ENCODE measurements at regions not wholly inside any gene's neighbourhood (a gene's known extent, or its start where the extent isn't known, plus 50 kb on each side); places are given as distances from the start of the nearest gene placed in this dataset.

DNA sequence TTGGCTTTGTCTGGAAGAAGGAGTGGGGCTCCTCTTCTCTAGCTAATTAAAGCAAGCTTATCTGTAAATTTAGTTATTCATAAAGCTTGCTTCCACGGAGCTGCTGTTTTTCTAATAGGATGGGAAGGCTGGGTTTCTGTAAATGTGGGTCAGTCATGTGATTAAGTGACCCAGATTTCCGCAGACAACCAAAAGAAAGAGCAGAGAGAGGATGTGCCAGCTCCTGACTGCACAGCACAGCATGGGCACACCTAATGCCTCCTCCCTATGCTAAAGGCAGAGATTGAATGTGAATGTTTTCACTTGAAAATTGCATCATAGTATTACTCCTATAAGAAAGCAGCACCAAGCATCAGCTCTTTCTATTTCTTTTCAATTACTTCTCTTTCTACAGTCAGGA lies 160.2 kb downstream of the FAT3 start:
- Histone ChIP-seq H3K27me3 (no peaks in the 10 kb centered on the region), H3K36me3 (no peaks in the 10 kb centered on the region), H3K9me3 (no peaks in the 10 kb centered on the region), H3K4me3 (no peak overlapping the region), H3K27ac (no peak overlapping the region), H3K4me1 (no peaks in the 10 kb centered on the region)
- DNase-seq (no peak), ATAC-seq (no peak)
- WGBS (ENCODE audit: insufficient coverage, low coverage, low lambda C conversion rate, missing lambda C conversion rate) = 0% methylated on average over 2 of the region's 2 CpGs
- intact Hi-C loops (cut with DNase I) = no loop called here
- TF ChIP-seq, protein P1, sequence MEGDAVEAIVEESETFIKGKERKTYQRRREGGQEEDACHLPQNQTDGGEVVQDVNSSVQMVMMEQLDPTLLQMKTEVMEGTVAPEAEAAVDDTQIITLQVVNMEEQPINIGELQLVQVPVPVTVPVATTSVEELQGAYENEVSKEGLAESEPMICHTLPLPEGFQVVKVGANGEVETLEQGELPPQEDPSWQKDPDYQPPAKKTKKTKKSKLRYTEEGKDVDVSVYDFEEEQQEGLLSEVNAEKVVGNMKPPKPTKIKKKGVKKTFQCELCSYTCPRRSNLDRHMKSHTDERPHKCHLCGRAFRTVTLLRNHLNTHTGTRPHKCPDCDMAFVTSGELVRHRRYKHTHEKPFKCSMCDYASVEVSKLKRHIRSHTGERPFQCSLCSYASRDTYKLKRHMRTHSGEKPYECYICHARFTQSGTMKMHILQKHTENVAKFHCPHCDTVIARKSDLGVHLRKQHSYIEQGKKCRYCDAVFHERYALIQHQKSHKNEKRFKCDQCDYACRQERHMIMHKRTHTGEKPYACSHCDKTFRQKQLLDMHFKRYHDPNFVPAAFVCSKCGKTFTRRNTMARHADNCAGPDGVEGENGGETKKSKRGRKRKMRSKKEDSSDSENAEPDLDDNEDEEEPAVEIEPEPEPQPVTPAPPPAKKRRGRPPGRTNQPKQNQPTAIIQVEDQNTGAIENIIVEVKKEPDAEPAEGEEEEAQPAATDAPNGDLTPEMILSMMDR (IDR thresholded peaks at IDR 0.05) = no peak
- no peak for TF ChIP-seq POLR2A (IDR thresholded peaks at IDR 0.05)

DNA sequence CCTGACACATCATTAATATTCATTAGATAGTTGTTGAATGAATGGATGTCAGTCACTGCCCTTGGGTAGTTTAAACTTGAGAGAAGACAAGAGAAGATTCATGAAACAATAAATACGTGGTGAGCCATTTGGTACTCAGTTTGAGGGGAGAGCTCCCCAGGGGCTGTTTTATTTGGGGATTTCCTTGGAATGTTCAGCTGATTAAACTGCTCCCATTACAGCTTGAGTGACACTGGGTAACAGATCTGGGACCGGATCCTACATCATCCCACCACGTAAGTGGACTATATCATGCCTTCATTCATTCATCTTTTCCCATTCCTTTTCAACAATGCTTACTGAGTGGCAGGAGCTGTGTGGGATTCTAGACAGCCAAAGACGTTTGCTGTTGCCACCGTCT lies 162.0 kb downstream of the FAT3 start:
- Histone ChIP-seq H3K4me3 (no peak overlapping the region), H3K4me1 (no peaks in the 10 kb centered on the region), H3K36me3 (no peaks in the 10 kb centered on the region), H3K27ac (no peak overlapping the region), H3K27me3 (no peaks in the 10 kb centered on the region), H3K9me3 (no peaks in the 10 kb centered on the region)
- ATAC-seq (no peak), DNase-seq (no peak)
- WGBS (ENCODE audit: insufficient coverage, low coverage, low lambda C conversion rate, missing lambda C conversion rate) = 62% methylated on average over 3 of the region's 5 CpGs
- intact Hi-C loops (cut with DNase I) = no loop called here
- TF ChIP-seq, protein P1 (IDR thresholded peaks at IDR 0.05) = no peak
- TF ChIP-seq POLR2A (IDR thresholded peaks at IDR 0.05) = no peak

DNA sequence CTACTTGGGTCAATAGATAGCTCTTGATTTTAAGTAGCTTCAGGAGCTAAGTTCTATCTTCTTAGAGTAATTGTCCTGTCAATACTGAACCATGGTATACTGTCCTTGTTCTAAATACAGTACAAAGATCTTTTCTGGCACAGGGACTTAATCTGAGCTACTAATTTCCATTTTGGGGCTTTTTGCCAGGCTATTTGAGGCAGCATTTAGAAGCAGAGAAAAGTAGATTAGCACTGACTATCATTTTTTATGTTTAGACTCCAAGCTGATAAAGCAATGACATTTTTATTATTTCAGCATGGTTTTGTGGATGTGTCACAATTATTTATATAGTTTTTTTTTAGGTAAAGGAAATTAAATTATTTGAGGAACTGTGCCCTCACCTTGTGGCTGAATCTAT lies 163.2 kb downstream of the FAT3 start:
- Histone ChIP-seq H3K4me3 (no peak overlapping the region), H3K9me3 (no peaks in the 10 kb centered on the region), H3K36me3 (no peaks in the 10 kb centered on the region), H3K4me1 (no peaks in the 10 kb centered on the region), H3K27ac (no peak overlapping the region), H3K27me3 (no peaks in the 10 kb centered on the region)
- TF ChIP-seq, protein P1 (IDR thresholded peaks at IDR 0.05) = no peak
- no peak for TF ChIP-seq POLR2A (IDR thresholded peaks at IDR 0.05)
- ATAC-seq = no peak
- intact Hi-C loops (cut with DNase I) = no loop called here
- DNase-seq = no peak

DNA sequence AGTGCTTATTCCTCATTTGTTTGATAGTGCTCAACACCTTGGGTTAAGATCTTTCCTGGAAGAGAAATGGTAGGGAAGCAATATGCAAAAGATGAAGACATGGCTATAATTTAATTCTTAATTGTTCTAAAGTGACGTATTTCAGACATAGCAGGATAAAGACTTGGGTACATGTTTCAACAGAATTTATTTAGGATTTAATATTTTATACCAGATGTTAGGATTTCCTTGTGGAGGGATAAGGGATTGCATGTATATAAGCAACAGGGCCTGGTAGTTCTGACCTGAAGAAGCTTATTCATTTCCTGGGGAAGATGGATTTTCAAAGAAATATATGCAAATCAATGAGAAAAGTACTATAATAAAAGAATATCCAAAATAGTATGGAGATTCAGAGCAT lies 163.8 kb downstream of the FAT3 start:
- H3K4me3 ChIP-seq = no peak overlapping the region
- TF ChIP-seq, protein P1 (IDR thresholded peaks at IDR 0.05) = no peak
- TF ChIP-seq POLR2A (IDR thresholded peaks at IDR 0.05) = no peak
- no peak overlapping the region for H3K27ac ChIP-seq
- ATAC-seq (no peak), DNase-seq (no peak)
- H3K36me3 ChIP-seq = no peaks in the 10 kb centered on the region
- H3K4me1 ChIP-seq = no peaks in the 10 kb centered on the region
- no peaks in the 10 kb centered on the region for H3K9me3 ChIP-seq
- no peaks in the 10 kb centered on the region for H3K27me3 ChIP-seq
- intact Hi-C loops (cut with DNase I) = no loop called here
- WGBS (ENCODE audit: insufficient coverage, low coverage, low lambda C conversion rate, missing lambda C conversion rate) = 79% methylated on average over 1 of the region's 1 CpG

DNA sequence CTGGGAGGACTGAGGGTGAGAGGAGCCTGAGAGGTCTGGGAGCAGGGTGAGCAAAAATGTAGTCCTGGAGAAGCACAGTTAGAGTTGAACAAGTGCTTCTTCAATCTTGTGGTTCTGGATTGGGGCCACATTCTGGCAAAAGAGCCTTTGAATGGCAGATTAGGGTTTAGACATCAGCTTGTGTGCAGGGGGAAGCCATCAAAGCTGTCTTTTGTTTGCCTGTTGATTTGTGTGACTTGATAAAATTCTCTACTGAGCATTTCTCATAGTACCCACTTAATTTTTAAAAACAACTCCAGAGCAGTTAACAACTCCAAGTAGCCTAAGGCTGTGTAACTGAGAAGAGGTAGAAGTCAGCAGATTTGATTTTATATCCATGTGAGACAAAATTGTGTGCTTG lies 166.2 kb downstream of the FAT3 start:
- H3K9me3 ChIP-seq = no peaks in the 10 kb centered on the region
- H3K4me3 ChIP-seq = no peak overlapping the region
- H3K4me1 ChIP-seq = peaks cover 0 to 2% (median 0%) of the 10 kb centered on the region in 4 donors
- no peaks in the 10 kb centered on the region for H3K36me3 ChIP-seq
- intact Hi-C loops (cut with DNase I) = no loop called here
- TF ChIP-seq, protein P1 (IDR thresholded peaks at IDR 0.05) = no peak
- TF ChIP-seq POLR2A (IDR thresholded peaks at IDR 0.05) = no peak
- DNase-seq = no peak
- H3K27me3 ChIP-seq = no peaks in the 10 kb centered on the region
- H3K27ac ChIP-seq = no peak overlapping the region
- ATAC-seq = no peak
